ENCODE measurements at regions not wholly inside any gene's neighbourhood (a gene's known extent, or its start where the extent isn't known, plus 50 kb on each side); places are given as distances from the start of the nearest gene placed in this dataset.
"Not testable (repeated sequence)": the region's sequence is repeated elsewhere in the genome, so short reads cannot be mapped to it uniquely, and the experiment has no call there.

- DNase-seq (ENCODE audit: low read depth in 2 of 2), result no peak
Measured at GRCh38 chr10:28186887-28187578, 115.8 kb downstream of the MPP7 start.

DNA sequence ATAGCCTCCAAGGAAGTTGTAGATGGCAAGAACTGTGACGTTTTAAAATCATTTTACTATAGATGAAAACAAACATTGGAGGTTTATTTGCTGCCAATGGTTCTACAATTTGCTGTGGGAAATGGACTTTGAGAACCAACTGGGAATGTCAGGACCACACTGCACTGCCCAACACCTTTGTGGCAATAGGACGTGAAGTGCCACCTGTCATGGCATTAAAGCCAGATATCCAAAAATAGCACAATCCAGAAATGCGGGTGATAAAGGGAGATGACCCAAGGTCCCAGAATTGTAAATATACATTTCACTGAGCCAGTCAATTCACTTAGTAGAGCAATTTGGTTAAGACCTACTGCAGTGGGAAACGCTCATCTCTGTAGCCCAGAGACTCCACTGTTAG lies 116.4 kb downstream of the MPP7 start:
- DNase-seq (ENCODE audit: low read depth in 2 of 2), result no peak

DNA sequence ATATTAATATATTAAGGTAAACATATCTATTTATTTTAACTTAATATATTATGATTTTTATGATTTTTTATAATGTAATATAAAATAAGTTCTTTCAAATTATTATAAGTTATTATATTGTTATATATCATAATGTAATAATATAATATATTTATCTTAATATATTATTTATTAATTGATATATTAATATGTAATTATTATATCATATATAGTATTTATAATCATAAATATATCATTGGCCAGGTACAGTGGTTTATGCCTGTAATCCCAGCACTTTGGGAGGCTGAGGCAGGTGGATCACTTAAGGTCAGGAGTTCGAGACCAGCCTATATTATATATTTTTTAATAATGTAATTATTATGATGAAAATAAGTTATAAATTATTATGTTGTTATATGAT lies 118.1 kb downstream of the MPP7 start:
- no peak for DNase-seq (ENCODE audit: low read depth in 2 of 2)

- DNase-seq (ENCODE audit: low read depth in 2 of 2), result peak in 1 of 2 experiments; percentile 60
Measured at GRCh38 chr10:28181478-28182096, 121.3 kb downstream of the MPP7 start.

- no peak for DNase-seq (ENCODE audit: low read depth in 2 of 2)
Measured at GRCh38 chr10:28180654-28181053, 122.2 kb downstream of the MPP7 start.

DNA sequence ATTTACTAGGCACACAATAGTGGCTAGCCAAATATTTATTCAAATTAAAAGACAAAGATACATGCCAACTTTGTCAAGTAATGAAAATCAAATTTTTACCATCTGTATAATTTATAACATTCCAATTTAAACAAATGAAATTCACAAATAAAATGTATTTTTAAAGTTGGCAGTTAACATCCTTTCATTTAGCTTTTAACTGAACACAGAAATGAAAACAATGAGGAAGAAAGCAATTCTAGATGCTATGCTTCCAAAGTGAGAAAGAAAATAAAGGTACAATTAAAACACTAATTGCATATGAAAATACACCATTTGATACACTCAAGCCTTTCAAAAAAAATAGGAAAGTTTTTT lies 123.1 kb downstream of the MPP7 start:
- DNase-seq (ENCODE audit: low read depth in 2 of 2), result no peak

DNA sequence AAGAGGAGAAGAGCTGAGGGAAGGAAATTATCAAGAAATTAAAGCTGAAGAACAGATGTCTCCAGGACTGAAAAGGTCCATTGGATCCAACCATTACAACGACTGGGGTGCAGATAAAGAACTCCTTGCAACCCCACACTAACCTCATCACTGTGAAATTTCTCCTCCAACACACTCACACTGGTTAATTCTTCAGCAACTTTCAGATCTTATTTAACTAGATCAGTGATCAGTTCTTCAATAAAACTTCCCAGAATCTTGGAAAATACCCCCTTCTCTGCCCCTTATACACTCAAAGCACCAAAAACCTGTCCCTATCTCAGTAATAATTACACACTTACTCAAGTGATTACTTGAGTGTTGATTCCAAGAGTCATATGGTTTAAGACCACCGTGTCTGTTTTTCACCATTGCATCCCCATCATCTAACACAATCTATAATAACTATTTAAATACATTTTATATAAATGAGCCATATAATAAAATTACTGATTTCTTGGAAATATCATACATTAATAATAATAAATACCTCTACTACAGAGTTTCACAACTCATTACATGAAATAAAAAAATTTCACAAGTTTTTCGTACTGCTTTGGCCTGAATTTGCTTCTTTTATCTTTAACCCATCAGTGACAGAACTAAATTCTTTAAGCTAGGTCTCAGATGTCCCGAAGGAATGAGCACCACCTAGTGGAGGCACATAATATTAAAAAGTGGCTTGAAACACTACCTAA lies 123.7 kb downstream of the MPP7 start:
- DNase-seq (ENCODE audit: low read depth in 2 of 2), result peak in 1 of 2 experiments; percentile 56

GRCh38 chr10:28177944-28178637 lies 124.8 kb downstream of the MPP7 start:
- no peak for DNase-seq (ENCODE audit: low read depth in 2 of 2)

- DNase-seq (ENCODE audit: low read depth in 2 of 2), result not testable (repeated sequence)
Measured at GRCh38 chr10:28176498-28176897, 126.4 kb downstream of the MPP7 start.

GRCh38 chr10:28172223-28172610 lies 130.6 kb downstream of the MPP7 start:
- no peak for DNase-seq (ENCODE audit: low read depth in 2 of 2)

- no peak for DNase-seq (ENCODE audit: low read depth in 2 of 2)
Measured at GRCh38 chr10:28171468-28172222, 131.2 kb downstream of the MPP7 start.

DNA sequence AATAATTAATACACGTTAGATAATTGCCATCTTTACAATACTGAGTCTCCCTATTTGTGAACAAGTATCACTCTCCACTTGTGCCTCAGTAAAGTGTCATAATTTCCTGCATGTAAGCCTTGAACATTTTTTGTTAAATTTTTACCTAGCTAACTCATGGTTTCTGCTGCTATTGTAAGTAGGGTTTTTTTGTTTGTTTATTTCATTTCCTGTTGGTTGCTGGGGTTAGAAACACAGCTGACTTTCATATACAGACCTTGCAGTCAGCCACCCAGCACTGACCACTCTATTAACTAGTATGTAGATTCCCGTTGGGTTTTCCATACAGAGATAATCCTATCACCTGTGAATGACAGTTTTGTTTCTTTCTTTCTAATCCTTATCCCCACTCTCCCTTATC lies 133.3 kb downstream of the MPP7 start:
- DNase-seq (ENCODE audit: low read depth in 2 of 2), result no peak

- DNase-seq (ENCODE audit: low read depth in 2 of 2), result no peak
Measured at GRCh38 chr10:28160866-28161405, 141.9 kb downstream of the MPP7 start.

DNA sequence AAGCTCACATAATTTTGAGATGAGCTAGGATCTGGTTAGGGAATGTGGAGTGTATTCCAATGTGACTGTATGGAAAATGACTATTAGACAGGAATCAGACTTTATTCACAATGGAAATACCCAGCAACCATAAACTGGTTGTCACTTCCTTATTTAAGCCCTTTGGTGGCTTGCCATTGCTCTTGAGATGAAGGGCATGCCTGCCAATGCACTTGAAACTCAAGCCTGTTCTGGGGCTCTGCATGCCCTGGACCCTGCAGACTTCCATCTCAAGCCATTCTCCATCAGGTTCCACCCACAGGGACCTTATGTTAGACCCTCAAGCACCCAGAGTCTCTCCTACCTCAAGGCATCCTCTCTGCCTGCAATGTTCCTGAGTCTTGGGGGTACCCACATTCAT lies 145.5 kb downstream of the MPP7 start:
- no peak for DNase-seq (ENCODE audit: low read depth in 2 of 2)

- no peak for DNase-seq (ENCODE audit: low read depth in 2 of 2)
Measured at GRCh38 chr10:28155726-28156125, 147.1 kb downstream of the MPP7 start.

- no peak for DNase-seq (ENCODE audit: low read depth in 2 of 2)
Measured at GRCh38 chr10:28151636-28152035, 151.2 kb downstream of the MPP7 start.

GRCh38 chr10:28149746-28150145 lies 150.9 kb upstream of the ODAD2 start:
- no peak for DNase-seq (ENCODE audit: low read depth in 2 of 2)

- DNase-seq (ENCODE audit: low read depth in 2 of 2), result no peak
Measured at GRCh38 chr10:28147706-28148105, 148.8 kb upstream of the ODAD2 start.

GRCh38 chr10:28139138-28139537 lies 140.3 kb upstream of the ODAD2 start:
- no peak for DNase-seq (ENCODE audit: low read depth in 2 of 2)

- peak; percentile 86 to 88 for DNase-seq (ENCODE audit: low read depth in 2 of 2)
Measured at GRCh38 chr10:28137907-28138880, 139.3 kb upstream of the ODAD2 start.

Data from fibroblast of skin of left quadriceps (primary cell).